ENCODE measurements at regions not wholly inside any gene's neighbourhood (a gene's known extent, or its start where the extent isn't known, plus 50 kb on each side); places are given as distances from the start of the nearest gene placed in this dataset.

- intact Hi-C loops (cut with DNase I): no loop called here
- FAIRE-seq (no peak), DNase-seq (no peak)
- Histone ChIP-seq H3K27ac (ENCODE audit: low read depth in 2 of 2, low read length in 2 of 2) (no peak overlapping the region), H3K4me3 (ENCODE audit: low read length in 3 of 3) (no peak overlapping the region), H3K9me3 (ENCODE audit: control insufficient read depth in 2 of 3, insufficient read depth in 1 of 3, low read length in 3 of 3) (no peaks in the 10 kb centered on the region), H3K9ac (ENCODE audit: low read length in 3 of 3) (no peak overlapping the region), H3K36me3 (ENCODE audit: control insufficient read depth in 2 of 3, insufficient read depth in 3 of 3, low read length in 3 of 3) (no peaks in the 10 kb centered on the region), H3K4me1 (ENCODE audit: control insufficient read depth in 2 of 3, insufficient read depth in 2 of 3, low read depth in 1 of 3, low read length in 3 of 3) (no peaks in the 10 kb centered on the region), H3K27me3 (ENCODE audit: control insufficient read depth, insufficient read depth, low read length) (no peaks in the 10 kb centered on the region)
- TF ChIP-seq CTCF (IDR thresholded peaks at IDR 0.05; ENCODE audit: borderline replicate concordance, extremely low read depth, insufficient read depth): no peak
Observed at GRCh38 chr18:40110455-40110854, 1844.6 kb upstream of the PIK3C3 start.

GRCh38 chr18:40109252-40110049 lies 1845.6 kb upstream of the PIK3C3 start:
- Histone ChIP-seq H3K9ac (ENCODE audit: low read length in 3 of 3) (no peak overlapping the region), H3K9me3 (ENCODE audit: control insufficient read depth in 2 of 3, insufficient read depth in 1 of 3, low read length in 3 of 3) (no peaks in the 10 kb centered on the region), H3K36me3 (ENCODE audit: control insufficient read depth in 2 of 3, insufficient read depth in 3 of 3, low read length in 3 of 3) (no peaks in the 10 kb centered on the region), H3K27me3 (ENCODE audit: control insufficient read depth, insufficient read depth, low read length) (no peaks in the 10 kb centered on the region), H3K27ac (ENCODE audit: low read depth in 2 of 2, low read length in 2 of 2) (no peak overlapping the region), H3K4me1 (ENCODE audit: control insufficient read depth in 2 of 3, insufficient read depth in 2 of 3, low read depth in 1 of 3, low read length in 3 of 3) (no peaks in the 10 kb centered on the region), H3K4me3 (ENCODE audit: low read length in 3 of 3) (no peak overlapping the region)
- FAIRE-seq (no peak), DNase-seq (peak in 3 of 5 donors; percentile 50 to 90 (median 85))
- no peak for TF ChIP-seq CTCF (IDR thresholded peaks at IDR 0.05; ENCODE audit: borderline replicate concordance, extremely low read depth, insufficient read depth)
- intact Hi-C loops (cut with DNase I): no loop called here

- Histone ChIP-seq H3K4me3 (ENCODE audit: low read length in 3 of 3) (no peak overlapping the region), H3K9me3 (ENCODE audit: control insufficient read depth in 2 of 3, insufficient read depth in 1 of 3, low read length in 3 of 3) (no peaks in the 10 kb centered on the region), H3K36me3 (ENCODE audit: control insufficient read depth in 2 of 3, insufficient read depth in 3 of 3, low read length in 3 of 3) (no peaks in the 10 kb centered on the region), H3K9ac (ENCODE audit: low read length in 3 of 3) (no peak overlapping the region), H3K4me1 (ENCODE audit: control insufficient read depth in 2 of 3, insufficient read depth in 2 of 3, low read depth in 1 of 3, low read length in 3 of 3) (no peaks in the 10 kb centered on the region), H3K27ac (ENCODE audit: low read depth in 2 of 2, low read length in 2 of 2) (no peak overlapping the region), H3K27me3 (ENCODE audit: control insufficient read depth, insufficient read depth, low read length) (no peaks in the 10 kb centered on the region)
- intact Hi-C loops (cut with DNase I): no loop called here
- FAIRE-seq (no peak), DNase-seq (peak in 3 of 5 donors; percentile 57 to 83 (median 70))
- TF ChIP-seq CTCF (IDR thresholded peaks at IDR 0.05; ENCODE audit: borderline replicate concordance, extremely low read depth, insufficient read depth): no peak
Observed at GRCh38 chr18:40108596-40108995, 1846.4 kb upstream of the PIK3C3 start.
